Forelimb muscle (tissue), 1 donor: ENCODE measurements at regions not wholly inside any gene's neighbourhood (a gene's known extent, or its start where the extent isn't known, plus 50 kb on each side); places are given as distances from the start of the nearest gene placed in this dataset.

Experiments
- DNase-seq: peaks from one replicate; pipeline ENCODE4 v3.0.0-alpha.2; 2013; ENCODE audit warnings: low read depth

- DNase-seq = no peak
Measured at GRCh38 chr1:55378582-55378981, 163.4 kb upstream of the USP24 start.

GRCh38 chr1:55376897-55377296, 161.7 kb upstream of the USP24 start:
- DNase-seq = no peak

DNA sequence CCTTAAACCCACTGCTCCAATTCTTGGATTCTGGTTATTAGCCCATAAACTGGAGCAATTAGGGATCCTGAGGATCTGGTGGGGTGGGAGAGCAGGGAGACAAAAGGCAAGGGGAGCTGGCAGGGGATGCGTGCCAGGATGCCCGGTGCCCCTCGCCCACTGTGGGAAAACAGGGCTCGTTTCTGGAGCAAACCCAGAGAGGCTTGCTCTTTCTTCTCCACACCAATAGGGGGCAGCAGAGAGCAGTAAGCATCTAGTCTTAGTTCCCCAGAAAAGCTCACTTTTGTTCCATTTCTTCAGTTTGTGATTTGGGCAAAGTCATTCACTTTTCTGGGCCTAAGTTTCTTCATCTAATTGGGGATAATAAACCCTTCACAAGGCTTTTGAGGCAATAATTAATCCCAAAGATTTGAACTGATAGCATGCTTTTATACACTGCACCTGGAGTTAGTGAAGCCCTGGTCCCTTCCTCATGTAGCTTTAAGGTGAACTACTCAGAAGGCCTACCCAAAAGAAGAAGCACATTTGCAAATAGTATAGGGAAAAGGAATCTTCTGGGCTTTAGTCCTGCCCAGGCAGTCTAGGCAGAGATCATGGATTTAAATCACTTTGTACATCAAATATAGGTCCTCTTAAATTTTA, 160.6 kb upstream of the USP24 start:
- DNase-seq = no peak

DNA sequence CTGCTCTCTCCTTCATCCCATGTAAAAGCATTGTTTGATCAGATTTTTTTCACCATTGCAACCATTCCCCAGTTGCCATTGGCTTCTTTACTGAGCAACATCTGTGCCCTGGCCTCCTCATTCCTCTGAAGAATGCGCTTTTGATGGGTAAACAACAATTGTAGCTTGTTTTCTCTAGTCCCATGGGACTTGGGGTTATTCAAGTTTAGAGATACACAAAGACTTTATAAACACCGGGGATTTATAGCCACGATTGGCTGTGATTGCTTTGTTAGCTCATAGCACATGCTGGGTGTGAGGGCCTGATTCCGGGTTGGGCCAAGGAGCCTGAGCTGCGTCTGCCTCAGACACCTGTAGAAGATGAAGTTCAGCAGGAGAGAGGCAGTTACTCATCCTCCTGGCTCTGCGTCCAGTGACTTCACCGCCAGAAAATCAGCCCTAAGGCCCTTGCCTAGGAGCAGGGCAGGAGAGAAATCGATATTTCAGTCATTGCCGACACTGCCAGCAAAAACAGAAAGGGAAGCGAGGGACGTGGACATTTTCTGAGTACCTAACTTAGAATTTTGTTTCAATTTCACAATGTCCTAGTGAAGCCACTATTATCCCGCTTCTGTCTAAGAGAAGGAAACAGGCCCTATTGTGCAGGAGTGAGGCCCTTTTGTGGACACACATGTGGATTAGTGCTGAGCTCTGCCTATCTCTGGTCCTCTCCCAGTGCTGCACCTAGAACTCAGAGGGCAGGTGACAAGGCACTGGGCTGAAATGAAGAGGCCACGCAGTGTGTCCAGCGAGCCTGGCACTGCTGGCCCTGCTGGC, 159.8 kb upstream of the USP24 start:
- DNase-seq = no peak

- no peak for DNase-seq
Measured at GRCh38 chr1:55374216-55374615, 159.1 kb upstream of the USP24 start.

DNA sequence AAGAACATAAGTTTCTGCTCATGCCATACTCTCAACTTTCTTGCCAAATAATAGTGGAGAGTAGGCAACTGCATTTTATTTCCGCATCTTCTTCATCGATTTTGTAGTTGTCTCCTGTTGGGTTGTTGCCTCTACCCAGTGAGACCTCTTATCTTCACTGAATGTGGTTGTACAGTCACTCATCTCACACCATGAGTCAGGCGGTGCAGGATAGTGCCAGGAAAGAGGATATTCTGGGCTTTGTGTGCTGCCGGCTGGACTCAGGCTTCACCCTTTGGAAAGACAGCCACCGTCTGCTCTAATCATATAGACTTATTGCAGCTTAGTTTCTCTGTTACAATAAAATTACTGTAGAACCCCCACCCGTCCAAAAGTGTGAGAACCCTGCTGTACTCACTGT, 154.3 kb upstream of the USP24 start:
- no peak for DNase-seq

GRCh38 chr1:55368698-55369097, 153.5 kb upstream of the USP24 start:
- DNase-seq = no peak

- DNase-seq = no peak
Measured at GRCh38 chr1:55367273-55367672, 152.1 kb upstream of the USP24 start.

DNA sequence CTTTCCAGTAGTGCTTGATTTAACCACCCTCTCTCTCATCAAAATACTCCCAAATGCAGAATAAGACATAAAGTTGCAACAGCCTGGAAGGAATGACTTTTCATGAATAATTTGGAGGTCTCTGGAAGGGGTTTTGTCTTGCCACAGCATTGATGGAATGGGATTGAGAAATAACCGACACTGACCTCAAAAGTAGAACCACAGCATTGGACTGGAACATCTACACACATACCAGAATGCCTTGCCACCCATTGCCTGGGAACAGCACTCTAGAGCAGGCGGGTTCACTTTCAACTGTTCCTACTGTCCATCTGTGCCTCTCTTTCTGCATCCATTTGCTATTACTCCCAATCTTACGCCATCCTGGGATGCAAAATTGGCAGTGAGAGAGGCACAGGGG, 149.1 kb upstream of the USP24 start:
- no peak for DNase-seq

GRCh38 chr1:55363268-55363667, 148.1 kb upstream of the USP24 start:
- DNase-seq = peak; percentile 88

DNA sequence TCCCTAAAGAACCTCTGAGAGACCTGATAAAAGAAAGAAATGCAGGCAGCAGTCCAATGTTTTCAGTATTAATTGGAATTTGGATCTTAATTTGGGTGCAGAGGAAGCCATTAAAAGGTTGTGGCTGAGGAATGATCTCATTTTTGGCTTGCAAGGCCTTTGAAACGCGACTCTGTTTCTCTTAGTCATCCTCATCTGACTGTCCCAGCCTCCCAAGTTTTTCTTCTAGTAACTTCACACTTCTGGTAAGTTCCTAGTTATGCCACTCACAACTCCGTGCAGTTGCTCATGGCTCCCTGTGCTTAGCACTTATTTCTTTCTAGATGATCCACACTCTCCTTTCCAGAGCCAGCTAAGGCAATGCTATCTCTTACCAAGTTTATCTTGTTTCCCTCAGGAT, 147.4 kb upstream of the USP24 start:
- DNase-seq = no peak

- DNase-seq = no peak
Measured at GRCh38 chr1:55359611-55360010, 144.4 kb upstream of the USP24 start.

GRCh38 chr1:55358581-55358980, 143.4 kb upstream of the USP24 start:
- no peak for DNase-seq

DNA sequence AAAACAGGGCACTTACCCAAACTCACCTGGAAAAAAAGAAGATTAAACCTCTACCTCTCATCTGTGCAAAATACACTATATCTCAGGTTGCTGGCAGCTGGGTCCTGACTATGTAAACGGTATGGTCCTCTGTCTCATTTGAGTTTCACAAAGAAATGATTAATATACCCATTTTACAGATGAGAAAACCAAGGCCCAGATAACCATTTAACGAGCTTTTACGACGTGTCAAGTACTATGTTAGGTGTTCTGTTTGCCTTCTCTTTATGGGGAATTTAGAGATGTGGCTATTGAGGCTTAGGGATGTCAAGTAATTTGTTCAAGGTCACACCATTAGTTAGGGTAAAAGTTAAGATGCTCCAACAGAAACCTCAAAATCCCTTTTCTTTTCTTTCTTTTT, 140.4 kb upstream of the USP24 start:
- no peak for DNase-seq

GRCh38 chr1:55353707-55354620, 138.8 kb upstream of the USP24 start:
- DNase-seq = no peak

DNA sequence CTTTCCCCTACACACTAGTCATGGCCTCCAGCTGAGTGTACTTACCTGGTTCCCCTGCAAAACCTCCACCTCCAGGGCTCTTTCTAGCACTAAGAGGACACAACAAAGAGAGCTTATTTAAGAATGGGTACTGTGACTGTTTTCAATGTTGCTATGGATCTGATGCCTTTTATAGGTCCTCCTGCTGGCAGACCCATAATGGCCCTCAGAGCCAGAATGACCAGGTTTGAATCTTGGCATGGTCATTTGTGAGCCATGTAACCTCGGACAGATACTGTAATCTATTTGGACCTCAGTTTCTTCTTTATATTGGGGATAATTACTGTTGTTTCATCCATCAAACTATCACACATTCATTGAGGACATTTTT, 137.6 kb upstream of the USP24 start:
- no peak for DNase-seq

- DNase-seq = no peak
Measured at GRCh38 chr1:55352080-55352810, 137.1 kb upstream of the USP24 start.

- no peak for DNase-seq
Measured at GRCh38 chr1:55348356-55348755, 133.2 kb upstream of the USP24 start.

DNA sequence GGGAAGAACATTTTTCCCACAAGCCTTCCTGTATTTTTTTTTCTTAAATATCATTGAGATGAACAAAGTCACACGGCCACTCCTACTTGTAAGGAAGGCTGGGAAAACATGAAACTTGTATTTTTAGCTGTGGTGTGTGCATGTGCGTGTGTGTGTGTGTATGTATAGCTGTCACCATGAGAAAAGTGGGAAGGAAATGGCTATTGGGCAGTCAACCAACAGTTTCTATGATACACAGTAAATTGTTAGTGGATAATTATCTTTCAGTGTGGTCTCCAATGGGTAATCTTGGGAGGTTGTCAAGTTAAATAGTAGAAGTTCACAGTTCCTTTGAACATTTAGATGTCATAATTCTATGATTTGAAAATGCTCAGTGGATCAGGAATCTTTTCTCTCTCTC, 132.7 kb upstream of the USP24 start:
- DNase-seq = peak; percentile 80

DNA sequence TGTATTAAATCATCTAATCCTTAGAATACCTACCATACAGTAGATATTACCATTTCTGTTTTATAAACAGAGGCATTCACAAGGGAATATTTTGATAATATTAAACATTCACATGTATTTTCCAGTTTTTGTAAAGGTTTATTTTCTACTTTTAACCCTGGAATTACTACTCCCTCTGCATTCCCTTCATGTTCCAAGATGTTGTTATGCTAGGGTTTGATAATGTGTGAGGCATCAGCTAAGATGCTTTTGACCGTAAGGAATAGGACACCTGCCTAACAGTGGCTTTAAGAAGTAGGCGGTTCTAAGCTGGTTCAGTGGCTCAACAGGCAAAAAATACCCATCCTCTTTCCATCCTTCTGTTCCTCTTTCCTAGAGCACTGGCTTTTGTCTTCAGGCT, 131.9 kb upstream of the USP24 start:
- DNase-seq = no peak

- DNase-seq = no peak
Measured at GRCh38 chr1:55346586-55346985, 131.4 kb upstream of the USP24 start.

DNA sequence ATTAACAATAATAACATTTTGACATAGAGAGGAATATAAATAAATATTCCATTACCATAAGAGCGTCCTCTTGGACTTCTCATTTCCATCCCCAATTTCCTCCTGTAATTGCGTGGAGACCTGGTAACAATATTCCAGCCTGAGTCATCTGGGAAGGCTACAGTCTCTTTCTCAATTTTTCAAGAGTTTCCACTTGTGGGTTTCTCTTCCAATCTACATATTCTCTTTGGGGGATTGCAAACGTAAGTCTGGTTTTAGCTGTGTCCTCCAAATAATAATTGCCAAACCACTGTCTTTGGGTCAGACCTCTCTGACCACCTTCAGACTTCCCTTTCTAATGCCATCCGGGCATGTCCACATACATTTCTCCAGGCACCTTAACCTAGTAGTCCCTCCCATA, 124.5 kb upstream of the USP24 start:
- DNase-seq = no peak
